Astrocyte (in vitro differentiated cells and primary cell): ENCODE measurements at regions not wholly inside any gene's neighbourhood (a gene's known extent, or its start where the extent isn't known, plus 50 kb on each side); places are given as distances from the start of the nearest gene placed in this dataset.

Source experiments
- DNase-seq: peaks from one replicate; pipeline ENCODE4 v3.0.0-alpha.2; 2010; ENCODE audit warnings: low read depth
- FAIRE-seq: peaks from 2 replicates; lab custom pipeline; 2011; peaks lifted over from hg19 to GRCh38; lab: Jason Lieb, UNC
- H2AFZ ChIP-seq: 2 replicates; pipeline ENCODE4 v1.6.0; 2012; ENCODE audit warnings: low read depth, low read length, inconsistent platforms
- H3K27ac ChIP-seq: 2 replicates; pipeline ENCODE4 v1.5.1; 2011; ENCODE audit warnings: low read depth, low read length, inconsistent platforms
- H3K27me3 ChIP-seq: 2 replicates; pipeline ENCODE4 v1.6.0; 2011; ENCODE audit warnings: low read length, inconsistent platforms; ENCODE audit not compliant: insufficient read depth
- H3K36me3 ChIP-seq: 2 replicates; pipeline ENCODE4 v1.5.1; 2011; ENCODE audit warnings: low read length, inconsistent platforms; ENCODE audit not compliant: insufficient read depth
- H3K4me1 ChIP-seq: 2 replicates; pipeline ENCODE4 v1.5.1; 2011; ENCODE audit warnings: low read length, inconsistent platforms; ENCODE audit not compliant: insufficient read depth
- H3K4me2 ChIP-seq: 2 replicates; pipeline ENCODE4 v1.6.0; 2012; ENCODE audit warnings: low read length, inconsistent platforms
- H3K4me3 ChIP-seq: 2 replicates; pipeline ENCODE4 v1.5.1; 2011; ENCODE audit warnings: low read depth, mild to moderate bottlenecking, low read length, inconsistent platforms; ENCODE audit not compliant: insufficient read depth
- H3K79me2 ChIP-seq: 2 replicates; pipeline ENCODE4 v1.6.0; 2012; ENCODE audit warnings: mild to moderate bottlenecking, low read length, inconsistent platforms; ENCODE audit not compliant: insufficient read depth
- H3K9ac ChIP-seq: 2 replicates; pipeline ENCODE4 v1.6.0; 2012; ENCODE audit warnings: mild to moderate bottlenecking, low read length, inconsistent platforms
- H3K9me3 ChIP-seq: 2 replicates; pipeline ENCODE4 v1.5.1; 2012; ENCODE audit warnings: low read depth, mild to moderate bottlenecking, low read length, inconsistent platforms; ENCODE audit not compliant: insufficient read depth
- H4K20me1 ChIP-seq: 2 replicates; pipeline ENCODE4 v1.6.0; 2012; ENCODE audit warnings: low read length, inconsistent platforms; ENCODE audit not compliant: insufficient read depth
- H3K27ac Mint-ChIP-seq: one replicate; pipeline ENCODE4 v1.8.0; 2021; ENCODE audit warnings: mild to moderate bottlenecking, mixed read lengths; ENCODE audit not compliant: unreplicated experiment
- H3K27me3 Mint-ChIP-seq: one replicate; pipeline ENCODE4 v1.8.0; 2021; ENCODE audit warnings: low read depth, mixed read lengths; ENCODE audit not compliant: unreplicated experiment
- H3K36me3 Mint-ChIP-seq: one replicate; pipeline ENCODE4 v1.8.0; 2021; ENCODE audit warnings: low read depth, mixed read lengths; ENCODE audit not compliant: unreplicated experiment
- H3K4me1 Mint-ChIP-seq: one replicate; pipeline ENCODE4 v1.8.0; 2021; ENCODE audit warnings: low read depth, mixed read lengths; ENCODE audit not compliant: unreplicated experiment
- H3K4me3 Mint-ChIP-seq: one replicate; pipeline ENCODE4 v1.8.0; 2021; ENCODE audit warnings: mild to moderate bottlenecking, moderate library complexity, mixed read lengths; ENCODE audit not compliant: unreplicated experiment
- H3K9me3 Mint-ChIP-seq: one replicate; pipeline ENCODE4 v1.8.0; 2021; ENCODE audit warnings: mild to moderate bottlenecking, mixed read lengths; ENCODE audit not compliant: unreplicated experiment
- CTCF ChIP-seq: IDR thresholded peaks from 2 replicates; pipeline ENCODE4 v1.5.1; 2011; ENCODE audit warnings: low read depth, mild to moderate bottlenecking, inconsistent platforms, low read length, moderate library complexity; ENCODE audit not compliant: insufficient read depth
- EZH2 ChIP-seq: IDR thresholded peaks from 2 replicates; pipeline ENCODE4 v1.6.1; 2012; ENCODE audit warnings: mild to moderate bottlenecking, low read length, inconsistent platforms; ENCODE audit not compliant: insufficient read depth

GRCh38 chr10:75302029-75302428, 66.3 kb upstream of the COMTD1 start:
- H3K4me1 ChIP-seq: peaks cover 3% of the 10 kb centered on the region
- no peak overlapping the region for H3K9ac ChIP-seq
- no peaks in the 10 kb centered on the region for H3K36me3 ChIP-seq
- Mint-ChIP-seq H3K4me3 (no peak overlapping the region), H3K9me3 (peaks cover 19% of the 10 kb centered on the region), H3K4me1 (no peaks in the 10 kb centered on the region), H3K36me3 (no peaks in the 10 kb centered on the region), H3K27me3 (no peaks in the 10 kb centered on the region), H3K27ac (no peak overlapping the region)
- no peak overlapping the region for H3K4me3 ChIP-seq
- DNase-seq (no peak), FAIRE-seq (no peak)
- H3K4me2 ChIP-seq: no peak overlapping the region
- H2AFZ ChIP-seq: no peak overlapping the region
- H3K27me3 ChIP-seq: no peaks in the 10 kb centered on the region
- TF ChIP-seq EZH2 (no peak), CTCF (no peak)
- H4K20me1 ChIP-seq: no peaks in the 10 kb centered on the region
- no peaks in the 10 kb centered on the region for H3K79me2 ChIP-seq
- no peaks in the 10 kb centered on the region for H3K9me3 ChIP-seq
- H3K27ac ChIP-seq: no peak overlapping the region

GRCh38 chr10:75297021-75297599, 61.4 kb upstream of the COMTD1 start:
- no peaks in the 10 kb centered on the region for H3K9me3 ChIP-seq
- Mint-ChIP-seq H3K9me3 (peaks cover 6% of the 10 kb centered on the region), H3K27me3 (no peaks in the 10 kb centered on the region), H3K36me3 (no peaks in the 10 kb centered on the region), H3K4me1 (peaks cover 5% of the 10 kb centered on the region), H3K27ac (no peak overlapping the region), H3K4me3 (no peak overlapping the region)
- H3K4me3 ChIP-seq: no peak overlapping the region
- no peaks in the 10 kb centered on the region for H3K27me3 ChIP-seq
- no peak overlapping the region for H3K9ac ChIP-seq
- no peaks in the 10 kb centered on the region for H3K79me2 ChIP-seq
- H3K27ac ChIP-seq: no peak overlapping the region
- DNase-seq: no peak
- no peak for FAIRE-seq
- H3K4me1 ChIP-seq: peaks cover 15% of the 10 kb centered on the region
- no peaks in the 10 kb centered on the region for H3K36me3 ChIP-seq
- TF ChIP-seq EZH2: no peak
- TF ChIP-seq CTCF: no peak
- H2AFZ ChIP-seq: no peak overlapping the region
- no peaks in the 10 kb centered on the region for H4K20me1 ChIP-seq
- H3K4me2 ChIP-seq: no peak overlapping the region

- Histone ChIP-seq H4K20me1 (no peaks in the 10 kb centered on the region), H3K36me3 (no peaks in the 10 kb centered on the region), H3K27me3 (peaks cover 4% of the 10 kb centered on the region), H2AFZ (peak overlapping the region; percentile 9), H3K4me1 (peaks cover 15% of the 10 kb centered on the region), H3K79me2 (no peaks in the 10 kb centered on the region), H3K9me3 (no peaks in the 10 kb centered on the region), H3K4me2 (peak overlapping the region; percentile 88), H3K4me3 (peak overlapping the region; percentile 60), H3K27ac (peak overlapping the region; percentile 79), H3K9ac (peak overlapping the region; percentile 87)
- peaks cover 5% of the 10 kb centered on the region for H3K4me1 Mint-ChIP-seq
- DNase-seq (no peak), FAIRE-seq (no peak)
- H3K36me3 Mint-ChIP-seq: peaks cover 4% of the 10 kb centered on the region
- H3K9me3 Mint-ChIP-seq: peaks cover 5% of the 10 kb centered on the region
- H3K27ac Mint-ChIP-seq: no peak overlapping the region
- peaks cover 4% of the 10 kb centered on the region for H3K27me3 Mint-ChIP-seq
- TF ChIP-seq EZH2 (no peak), CTCF (no peak)
- H3K4me3 Mint-ChIP-seq: no peak overlapping the region
These were observed 60.2 kb upstream of the COMTD1 start for GRCh38 chr10:75295868-75296441.
